NCI-H2171 treated with DMSO at 0.1 percent for 48 hours (cell line): ENCODE measurements at regions not wholly inside any gene's neighbourhood (a gene's known extent, or its start where the extent isn't known, plus 50 kb on each side); places are given as distances from the start of the nearest gene placed in this dataset.
A peak's percentile ranks its signal among the peaks of the same experiment; 100 is the strongest.

Experiments used
- DNase-seq: peaks from one replicate; lab custom pipeline; 2025; lab: John Stamatoyannopoulos, UW

- no peak for DNase-seq
Observed at GRCh38 chr7:136179154-136179553, 202.0 kb upstream of the MTPN start.

GRCh38 chr7:136174477-136175125 is 197.4 kb upstream of the MTPN start:
- DNase-seq = no peak

GRCh38 chr7:136173874-136174273 is 196.7 kb upstream of the MTPN start:
- DNase-seq = no peak

- DNase-seq = no peak
Observed at GRCh38 chr7:136171233-136171632, 194.1 kb upstream of the MTPN start.

- no peak for DNase-seq
Observed at GRCh38 chr7:136168821-136169220, 191.7 kb upstream of the MTPN start.

- DNase-seq = no peak
Observed at GRCh38 chr7:136167991-136168390, 190.8 kb upstream of the MTPN start.

- DNase-seq = no peak
Observed at GRCh38 chr7:136166521-136166920, 189.4 kb upstream of the MTPN start.

GRCh38 chr7:136163340-136163801 is 186.2 kb upstream of the MTPN start:
- DNase-seq = no peak

- DNase-seq = no peak
Observed at GRCh38 chr7:136150311-136150710, 173.2 kb upstream of the MTPN start.

GRCh38 chr7:136148920-136149319 is 171.8 kb upstream of the MTPN start:
- DNase-seq = no peak

GRCh38 chr7:136146925-136147324 is 169.8 kb upstream of the MTPN start:
- no peak for DNase-seq

- DNase-seq = no peak
Observed at GRCh38 chr7:136144182-136144581, 167.0 kb upstream of the MTPN start.

- no peak for DNase-seq
Observed at GRCh38 chr7:136143271-136143670, 166.1 kb upstream of the MTPN start.

- no peak for DNase-seq
Observed at GRCh38 chr7:136142583-136142982, 165.4 kb upstream of the MTPN start.

- no peak for DNase-seq
Observed at GRCh38 chr7:136140469-136140868, 163.3 kb upstream of the MTPN start.

- DNase-seq = no peak
Observed at GRCh38 chr7:136139417-136139816, 162.3 kb upstream of the MTPN start.

GRCh38 chr7:136138991-136139390 is 161.8 kb upstream of the MTPN start:
- no peak for DNase-seq

- DNase-seq = peak; percentile 5
Observed at GRCh38 chr7:136136906-136137454, 159.8 kb upstream of the MTPN start.

- no peak for DNase-seq
Observed at GRCh38 chr7:136134503-136134902, 157.3 kb upstream of the MTPN start.

- DNase-seq = no peak
Observed at GRCh38 chr7:136133551-136133950, 156.4 kb upstream of the MTPN start.

- DNase-seq = no peak
Observed at GRCh38 chr7:136131304-136131630, 154.1 kb upstream of the MTPN start.

- DNase-seq = no peak
Observed at GRCh38 chr7:136130511-136131303, 153.5 kb upstream of the MTPN start.

GRCh38 chr7:136128050-136128449 is 150.9 kb upstream of the MTPN start:
- DNase-seq = no peak
